HG03565 (cell line): ENCODE measurements at regions not wholly inside any gene's neighbourhood (a gene's known extent, or its start where the extent isn't known, plus 50 kb on each side); places are given as distances from the start of the nearest gene placed in this dataset.
A peak's percentile ranks its signal among the peaks of the same experiment; 100 is the strongest.
"Not testable (repeated sequence)": the region's sequence is repeated elsewhere in the genome, so short reads cannot be mapped to it uniquely, and the experiment has no call there.

Experiments
- ATAC-seq: cut with Tn5 transposase; IDR thresholded peaks from one replicate; pipeline ENCODE4 v1.9.1; 2021; ENCODE audit warnings: mild to moderate bottlenecking, moderate library complexity; ENCODE audit not compliant: unreplicated experiment

- ATAC-seq: no peak
Observed at GRCh38 chr12:46087916-46088439, 97.6 kb upstream of the SCAF11 start.

GRCh38 chr12:46084666-46085631, 94.6 kb upstream of the SCAF11 start:
- ATAC-seq: no peak

- ATAC-seq: no peak
Observed at GRCh38 chr12:46082490-46083200, 92.3 kb upstream of the SCAF11 start.

GRCh38 chr12:46073321-46073720, 82.9 kb upstream of the SCAF11 start:
- no peak for ATAC-seq

GRCh38 chr12:46071769-46072624, 81.6 kb upstream of the SCAF11 start:
- peak; percentile 87 for ATAC-seq

GRCh38 chr12:46071335-46071734, 81.0 kb upstream of the SCAF11 start:
- ATAC-seq: no peak

GRCh38 chr12:46067094-46067493, 76.7 kb upstream of the SCAF11 start:
- ATAC-seq: no peak

- ATAC-seq: peak; percentile 62
Observed at GRCh38 chr12:46065412-46066166, 75.2 kb upstream of the SCAF11 start.

- no peak for ATAC-seq
Observed at GRCh38 chr12:46064548-46064947, 74.2 kb upstream of the SCAF11 start.

GRCh38 chr12:46058697-46059096, 68.3 kb upstream of the SCAF11 start:
- ATAC-seq: not testable (repeated sequence)

- no peak for ATAC-seq
Observed at GRCh38 chr12:46050805-46051204, 60.4 kb upstream of the SCAF11 start.

- no peak for ATAC-seq
Observed at GRCh38 chr12:46049665-46050064, 59.3 kb upstream of the SCAF11 start.

GRCh38 chr12:46046436-46046835, 56.1 kb upstream of the SCAF11 start:
- ATAC-seq: no peak

GRCh38 chr12:46043972-46044520, 53.7 kb upstream of the SCAF11 start:
- no peak for ATAC-seq
